Activated CD4-positive, alpha-beta T cell treated with anti-CD3 and anti-CD28 coated beads for 4 hours (primary cell): ENCODE measurements at regions not wholly inside any gene's neighbourhood (a gene's known extent, or its start where the extent isn't known, plus 50 kb on each side); places are given as distances from the start of the nearest gene placed in this dataset.

Experiments
- DNase-seq, 2 donors: peaks; one replicate each; pipeline ENCODE4 v3.0.0-alpha.2; 2020

DNA sequence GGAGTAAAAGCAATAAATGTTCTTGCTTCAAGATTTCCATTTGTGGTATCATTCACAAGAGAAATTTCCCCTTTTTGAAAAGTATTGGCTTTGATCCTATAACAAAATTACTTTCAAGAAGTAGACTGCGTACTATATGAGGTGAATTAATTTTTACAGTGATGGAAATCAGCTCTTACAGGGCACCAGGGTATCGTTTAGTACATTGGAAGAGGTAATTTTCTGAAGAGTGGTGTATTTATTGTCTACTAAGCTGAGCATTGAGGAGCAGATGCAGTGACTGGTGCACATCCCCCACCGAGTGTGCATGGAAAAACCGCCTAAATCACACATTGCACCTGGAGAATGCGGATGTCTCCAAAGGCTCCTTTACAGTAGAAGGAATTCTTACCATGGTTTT lies 209.5 kb downstream of the SAMD5 start:
- no peak for DNase-seq

DNA sequence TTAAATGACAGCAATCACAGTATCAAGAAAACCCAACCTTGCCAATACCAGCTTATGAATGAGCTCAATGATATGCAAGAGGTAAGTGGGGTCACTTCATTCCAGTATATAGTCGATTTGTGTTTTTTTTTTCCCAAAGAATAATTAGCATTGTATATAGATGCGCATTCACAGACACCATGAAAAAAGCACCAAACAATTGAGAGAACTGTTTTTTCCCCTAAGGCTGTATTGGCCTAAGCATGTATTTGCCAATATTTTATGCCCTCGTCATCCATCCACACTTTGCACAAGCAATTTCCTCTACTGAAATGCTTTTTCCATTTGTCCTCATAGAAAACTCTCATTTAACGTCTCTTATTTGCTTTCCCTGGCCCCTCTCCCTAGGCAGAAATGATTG lies 213.7 kb downstream of the SAMD5 start:
- no peak for DNase-seq

DNA sequence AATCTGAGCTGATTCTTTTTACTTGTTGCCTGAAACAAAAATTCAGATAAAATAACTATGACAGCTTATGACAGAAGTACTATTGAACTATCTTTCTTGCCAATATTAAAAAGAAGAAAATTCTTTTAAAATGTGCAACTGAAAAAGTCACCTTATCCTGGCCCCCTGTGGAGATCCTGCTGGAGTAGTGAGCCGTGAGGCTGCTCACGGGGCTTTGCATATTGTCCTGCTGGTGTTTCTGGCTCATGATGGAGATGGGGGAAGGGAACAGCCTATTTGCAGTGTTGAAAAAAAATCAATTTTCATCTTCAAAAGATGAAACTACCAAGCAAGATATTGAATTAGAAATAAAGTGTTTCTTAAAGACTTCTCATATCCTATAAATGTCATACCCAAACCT lies 216.0 kb downstream of the SAMD5 start:
- DNase-seq: no peak

DNA sequence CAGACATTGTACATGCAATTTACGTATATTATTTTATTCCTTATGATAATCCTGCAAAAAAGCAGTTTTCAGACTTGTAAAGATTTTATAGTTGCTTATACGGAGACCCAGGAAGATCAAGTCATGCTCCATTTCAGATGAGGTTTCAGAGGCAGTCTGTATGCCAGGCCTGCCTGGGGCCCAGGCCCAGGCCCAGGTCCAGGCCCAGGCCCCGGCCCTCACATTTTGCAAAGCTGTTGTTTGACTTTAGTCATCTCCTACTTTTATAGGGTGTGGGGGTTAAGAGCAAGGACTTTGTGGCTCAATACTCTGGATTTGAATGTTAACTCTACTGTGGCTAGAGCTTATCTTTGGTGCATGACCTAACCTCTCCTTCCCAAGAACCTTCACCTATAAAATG lies 217.9 kb downstream of the SAMD5 start:
- DNase-seq: no peak

DNA sequence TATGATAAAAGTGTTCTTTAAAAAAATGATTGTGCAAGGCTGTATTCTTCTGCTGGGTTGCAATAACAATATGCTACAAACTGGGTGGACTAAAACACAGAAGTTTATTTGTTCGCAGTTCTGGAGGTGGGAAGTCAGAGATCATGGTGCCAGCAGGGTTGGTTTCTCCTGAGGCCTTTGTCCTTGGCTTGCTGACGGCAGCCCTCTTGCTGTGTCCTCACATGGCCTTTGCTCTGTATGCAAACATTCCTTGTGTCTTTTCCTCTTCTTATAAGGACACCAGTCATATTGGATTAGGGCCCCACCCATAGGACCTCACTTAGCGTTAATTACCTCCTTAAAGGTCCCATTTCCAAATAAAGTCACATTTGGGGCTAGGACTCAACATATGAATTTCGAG lies 220.4 kb downstream of the SAMD5 start:
- DNase-seq: no peak

DNA sequence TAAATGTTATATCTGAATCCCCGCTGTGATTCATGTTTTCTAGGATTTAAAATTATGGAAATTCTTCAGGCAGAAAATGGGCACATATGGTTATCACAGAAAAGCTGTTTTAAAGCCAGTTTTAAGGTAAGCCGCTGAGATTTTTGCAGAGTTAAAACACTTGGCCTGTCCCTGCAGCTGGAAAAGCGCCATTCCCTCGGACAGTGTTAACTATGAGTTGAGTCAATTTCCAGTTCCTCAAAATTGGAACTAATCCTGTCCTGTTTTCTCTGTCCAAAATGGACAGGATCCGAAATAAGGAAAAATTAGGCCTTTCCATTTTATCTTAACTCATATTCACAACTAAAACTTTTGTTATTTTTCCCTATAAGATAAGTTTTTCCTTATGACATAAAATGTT lies 225.2 kb downstream of the SAMD5 start:
- DNase-seq: no peak

DNA sequence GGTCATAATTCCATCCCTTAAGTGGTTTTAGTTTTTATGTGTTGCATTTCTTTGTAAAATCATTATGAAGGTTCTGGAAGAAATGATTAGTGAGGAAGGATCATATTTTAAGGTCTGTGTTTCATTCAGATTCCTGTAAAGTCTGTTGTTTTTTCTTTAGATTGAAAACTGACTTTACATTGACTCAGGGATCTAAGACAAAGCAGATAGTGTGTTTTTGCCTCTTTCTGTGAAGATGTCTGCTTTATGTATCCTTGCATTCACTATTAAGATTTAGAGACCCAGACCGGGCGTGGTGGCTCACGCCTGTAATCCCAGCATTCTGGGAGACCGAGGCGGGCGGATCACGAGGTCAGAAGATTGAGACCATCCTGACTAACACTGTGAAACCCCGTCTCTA lies 225.7 kb downstream of the SAMD5 start:
- no peak for DNase-seq

DNA sequence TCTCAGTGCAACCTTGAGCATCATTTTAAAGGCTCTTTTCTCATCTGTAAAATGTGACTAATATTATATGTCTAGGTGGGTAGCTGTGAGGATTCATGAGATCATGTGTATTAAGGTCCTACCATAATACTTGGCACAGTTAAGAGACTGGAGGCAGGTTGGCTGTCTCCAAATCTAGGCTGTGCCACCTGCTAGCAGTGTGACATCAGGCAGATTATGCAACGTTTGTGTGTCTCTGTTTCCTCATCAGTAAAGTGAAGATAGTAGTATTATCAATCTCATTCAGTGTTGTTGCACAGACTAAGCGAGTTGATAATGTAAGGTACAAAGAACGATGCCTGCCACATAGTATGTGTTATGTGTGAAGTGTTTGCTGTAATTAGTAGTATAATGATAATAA lies 227.4 kb downstream of the SAMD5 start:
- DNase-seq: no peak

DNA sequence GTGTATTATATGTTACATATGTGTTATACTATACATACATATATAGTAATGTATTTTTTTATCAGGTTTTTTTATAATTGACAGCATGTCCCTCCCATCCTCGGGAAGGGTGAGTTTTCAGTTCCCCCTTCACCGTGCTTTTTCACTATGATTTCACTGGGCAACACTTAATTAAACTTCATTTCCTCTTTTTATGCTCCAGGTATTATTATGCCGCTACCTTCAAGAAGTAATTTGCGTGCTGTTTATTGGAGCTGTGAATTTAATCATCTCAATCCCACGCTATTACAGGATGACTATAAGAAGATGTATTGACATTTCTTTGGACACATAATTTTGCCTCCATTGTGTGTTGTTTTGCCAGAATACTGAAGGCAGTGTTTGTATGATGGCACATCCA lies 228.6 kb downstream of the SAMD5 start:
- no peak for DNase-seq

DNA sequence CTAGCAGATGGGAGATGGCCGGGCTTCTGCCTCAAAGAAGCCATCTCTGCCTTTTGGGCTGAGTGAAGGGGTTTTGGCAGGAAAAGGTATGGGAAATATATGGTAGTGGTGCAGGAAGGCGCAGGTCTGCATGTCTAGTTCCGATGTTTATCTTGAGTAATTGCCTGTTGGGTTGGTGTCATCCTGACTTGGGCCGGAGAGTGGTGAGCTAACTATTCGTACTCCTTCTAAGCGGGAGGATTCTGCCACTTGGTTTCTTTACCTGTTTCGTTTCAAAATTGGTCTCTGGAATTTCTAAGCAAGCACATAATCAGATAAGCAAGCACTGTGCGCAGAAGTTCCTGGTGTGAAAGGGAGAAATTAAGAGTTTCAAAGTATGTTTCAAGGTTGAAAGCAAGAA lies 229.6 kb downstream of the SAMD5 start:
- DNase-seq: no peak

DNA sequence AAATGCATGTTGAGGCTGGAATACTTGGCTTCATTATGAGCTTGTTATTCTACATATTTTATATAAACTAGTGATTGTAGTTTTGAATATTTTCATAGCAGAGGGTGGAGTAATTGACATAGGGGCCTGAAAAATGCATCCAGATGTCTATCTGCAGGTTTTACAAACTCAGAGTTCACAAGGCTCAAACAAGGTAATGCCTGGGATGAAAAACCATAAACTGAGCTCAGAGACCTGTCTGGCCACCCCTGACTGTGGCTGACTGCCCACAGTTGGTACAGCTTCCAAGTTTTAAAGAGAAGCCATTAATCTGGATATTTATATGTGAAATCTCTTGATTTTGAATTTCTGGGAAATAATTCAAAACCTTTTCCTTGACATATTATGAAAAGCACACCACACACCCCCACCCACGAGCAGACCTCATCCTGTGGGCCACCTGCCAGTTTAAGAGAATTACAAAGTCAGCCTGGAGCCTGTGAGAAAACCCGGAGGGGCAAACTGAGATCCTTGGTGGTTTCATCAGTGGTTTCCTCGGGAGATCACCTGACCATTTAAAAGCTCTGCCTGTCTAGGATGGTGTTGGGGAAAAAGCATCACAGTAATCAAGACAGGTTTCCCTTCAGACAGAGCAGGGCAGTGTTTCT lies 230.1 kb downstream of the SAMD5 start:
- DNase-seq: no peak

DNA sequence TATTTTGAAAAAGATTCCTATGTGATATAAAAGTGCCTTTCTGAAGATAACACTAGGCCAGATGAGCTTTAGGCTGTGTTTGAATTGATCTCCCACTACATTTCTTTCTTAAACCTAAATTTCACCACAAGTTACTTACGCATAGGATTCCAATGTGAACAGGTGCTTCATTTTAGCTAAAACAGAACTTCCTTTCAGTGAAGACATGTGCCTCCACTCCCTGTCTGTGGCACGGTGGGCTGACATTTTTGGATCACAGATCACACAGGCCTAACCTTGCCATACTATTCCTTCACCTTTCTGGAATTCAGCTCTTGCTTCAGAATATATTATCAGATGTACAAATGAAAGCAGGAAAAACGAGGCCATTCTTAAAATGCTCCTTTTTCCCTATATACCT lies 231.8 kb downstream of the SAMD5 start:
- no peak for DNase-seq

DNA sequence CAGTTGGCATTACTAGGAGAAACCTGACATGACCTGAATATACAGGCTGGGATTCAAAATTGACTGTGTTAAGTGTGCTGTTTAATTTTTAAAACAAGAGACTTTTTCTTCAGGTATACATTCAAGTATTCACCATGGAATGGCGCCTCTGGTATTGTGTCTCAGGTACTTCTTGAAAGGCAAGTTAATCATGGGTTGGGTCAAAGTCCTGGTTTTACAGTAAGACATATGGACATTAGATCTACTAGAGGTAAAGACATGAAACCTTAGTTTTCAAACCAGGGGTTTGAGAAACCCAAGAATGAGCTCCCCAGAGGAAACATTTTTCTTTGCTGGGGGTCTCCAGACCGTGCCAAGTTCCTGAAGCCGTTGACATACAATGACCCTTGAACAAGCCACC lies 232.4 kb downstream of the SAMD5 start:
- no peak for DNase-seq

DNA sequence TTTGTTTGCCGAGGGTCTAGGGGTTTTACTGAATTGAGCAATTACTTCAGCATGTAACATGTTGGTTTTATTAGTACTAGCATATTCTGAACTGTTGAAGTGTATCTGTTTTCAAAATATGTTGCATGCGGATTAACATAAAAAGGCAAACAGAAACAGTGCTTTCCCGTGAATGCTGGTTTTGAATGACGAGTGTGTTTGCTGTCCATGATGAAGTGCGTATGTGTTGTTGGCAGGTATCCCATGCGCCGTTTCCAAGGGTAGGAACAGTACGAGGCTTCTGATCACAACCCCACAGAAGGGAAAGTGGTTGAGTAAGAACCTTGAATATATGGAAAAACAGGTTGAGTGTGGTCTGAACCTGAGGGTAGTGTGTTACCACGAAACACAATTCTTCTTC lies 232.9 kb downstream of the SAMD5 start:
- DNase-seq: no peak

DNA sequence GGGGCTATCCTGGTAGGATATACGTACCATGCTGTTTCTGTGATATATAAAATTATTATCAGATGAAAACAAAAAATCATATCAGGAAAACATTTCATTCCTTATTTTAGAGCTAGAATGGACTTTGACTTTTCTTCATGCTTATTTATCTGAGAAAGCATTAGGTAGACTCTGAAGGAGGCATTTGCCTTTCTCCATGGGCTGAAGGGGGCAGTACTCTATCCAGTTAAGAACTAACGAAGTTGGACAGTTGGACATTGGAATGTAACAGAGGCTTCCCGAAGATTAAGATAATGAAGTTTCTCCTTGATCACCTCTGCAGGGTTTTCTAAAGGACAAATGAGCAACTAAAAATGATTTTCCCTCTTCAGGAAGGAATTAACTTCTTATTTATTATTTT lies 233.9 kb downstream of the SAMD5 start:
- no peak for DNase-seq

DNA sequence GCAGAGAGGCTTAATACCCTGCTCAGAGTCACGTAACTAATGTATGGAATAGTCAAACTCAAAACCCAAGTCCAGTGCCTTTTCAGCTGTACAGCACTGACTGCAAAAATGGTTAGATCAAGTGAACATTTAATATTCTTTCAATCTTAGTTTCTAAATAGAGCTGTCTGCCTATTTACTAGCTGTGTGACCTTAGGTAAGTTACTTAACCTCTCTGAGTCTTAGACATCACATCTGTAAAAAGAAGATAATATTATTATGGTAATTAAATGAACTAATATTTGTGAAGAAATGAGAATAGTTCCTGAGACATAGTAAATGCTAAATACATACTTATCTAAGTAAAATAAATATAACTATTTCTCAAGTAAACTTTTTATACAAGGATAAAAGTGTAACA lies 235.5 kb downstream of the SAMD5 start:
- DNase-seq: no peak

DNA sequence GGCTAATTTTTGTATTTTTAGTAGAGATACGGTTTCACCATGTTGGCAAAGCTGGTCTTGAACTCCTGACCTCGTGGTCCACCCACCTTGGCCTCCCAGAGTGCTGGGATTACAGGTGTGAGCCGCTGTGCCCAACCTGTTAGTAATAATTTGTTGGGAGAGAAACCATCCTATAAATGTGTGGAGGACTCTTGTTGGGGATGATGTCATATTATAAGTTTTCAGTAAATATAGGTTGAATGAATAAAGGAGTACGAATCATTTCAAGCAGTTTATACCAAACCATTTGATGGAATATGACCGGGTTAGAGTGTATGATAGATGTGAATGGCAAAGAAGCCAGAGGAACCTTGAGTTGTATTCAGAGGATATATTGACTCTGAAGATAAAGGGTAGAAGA lies 240.8 kb downstream of the SAMD5 start:
- no peak for DNase-seq

DNA sequence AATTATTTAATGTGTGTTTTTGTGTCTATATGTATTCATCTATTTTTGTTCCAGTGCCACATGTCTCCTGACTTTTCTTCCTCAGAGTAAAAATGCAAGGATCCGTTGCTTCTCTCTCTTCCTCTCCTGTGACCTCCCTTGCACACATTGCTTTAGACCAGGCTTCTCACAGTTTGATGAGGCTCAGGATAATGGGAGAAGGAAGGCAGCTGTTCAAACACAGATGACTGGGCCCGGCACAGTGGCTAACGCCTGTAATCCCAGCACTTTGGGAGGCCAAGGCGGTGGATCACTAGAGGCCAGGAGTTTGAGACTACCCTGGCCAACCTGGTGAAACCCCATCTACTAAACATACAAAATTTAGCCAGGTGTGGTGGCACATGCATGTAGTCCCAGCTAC lies 241.9 kb downstream of the SAMD5 start:
- DNase-seq: no peak

DNA sequence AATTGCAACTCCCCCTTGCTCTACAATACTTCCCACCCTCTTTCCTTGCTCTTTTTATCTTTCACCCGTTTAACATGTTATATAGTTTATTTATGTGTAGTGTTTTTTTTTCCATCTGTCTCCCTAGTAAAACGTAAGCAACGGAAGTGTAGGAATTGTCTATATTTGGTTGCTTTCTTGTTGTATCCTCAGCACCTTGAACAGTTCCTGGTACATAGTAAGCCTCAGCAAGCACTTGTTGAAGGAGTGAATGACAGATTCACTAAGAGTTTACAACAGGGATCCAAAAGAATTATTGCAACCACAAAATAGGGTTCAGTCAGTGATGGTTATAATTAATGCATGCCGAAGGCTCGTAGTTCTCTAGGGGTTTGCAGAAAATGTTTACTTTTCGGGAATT lies 242.7 kb downstream of the SAMD5 start:
- DNase-seq: no peak

DNA sequence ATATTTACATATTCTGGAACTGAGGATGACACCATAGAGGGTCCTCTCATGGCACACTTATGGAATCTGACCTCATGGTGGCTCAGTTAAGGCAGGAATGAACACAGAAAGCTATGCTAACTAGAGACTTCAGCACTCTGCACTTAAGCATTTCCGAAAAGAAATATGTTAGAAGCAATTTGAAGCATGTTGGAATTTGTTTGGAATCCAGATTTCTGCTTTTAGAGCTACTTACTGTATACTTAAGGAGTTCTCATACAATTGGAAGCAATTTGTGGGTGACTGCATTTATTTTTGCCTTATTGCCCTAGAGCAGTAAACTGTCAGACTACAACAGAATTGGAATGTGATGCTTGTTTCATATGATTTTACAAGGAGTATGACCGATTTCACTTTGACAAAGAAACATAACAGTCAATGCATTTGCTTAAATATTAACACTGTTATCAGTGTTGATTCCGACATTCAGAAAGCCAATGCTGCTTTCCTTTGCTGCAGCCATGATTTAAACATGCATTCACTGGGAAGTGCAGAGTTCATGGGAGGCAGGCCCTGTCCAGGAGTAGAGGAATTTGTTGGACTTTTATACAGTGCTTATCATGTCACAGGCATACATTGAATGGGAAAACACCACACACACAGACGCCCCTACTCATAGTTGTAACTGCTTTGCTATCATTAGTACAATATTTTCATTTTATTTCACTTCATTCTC lies 244.4 kb downstream of the SAMD5 start:
- DNase-seq: no peak

DNA sequence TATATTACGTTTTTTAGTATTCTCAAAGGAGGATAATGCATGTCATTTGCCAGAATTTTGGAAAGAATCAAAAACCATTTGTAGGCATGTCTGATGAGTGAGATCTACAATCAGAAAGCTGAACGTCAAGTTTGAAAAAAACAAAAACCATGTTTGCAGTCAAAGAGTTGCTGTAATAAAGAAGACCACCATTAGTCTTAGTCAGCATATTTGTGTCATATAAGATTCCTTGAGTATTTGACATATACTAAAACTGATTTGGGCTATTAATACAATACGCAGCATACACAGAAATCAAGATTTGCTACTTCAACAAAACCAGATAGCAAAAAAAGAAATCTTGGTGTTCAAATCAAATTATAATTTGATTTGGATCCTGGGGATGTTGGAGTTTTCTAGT lies 247.5 kb downstream of the SAMD5 start:
- no peak for DNase-seq

DNA sequence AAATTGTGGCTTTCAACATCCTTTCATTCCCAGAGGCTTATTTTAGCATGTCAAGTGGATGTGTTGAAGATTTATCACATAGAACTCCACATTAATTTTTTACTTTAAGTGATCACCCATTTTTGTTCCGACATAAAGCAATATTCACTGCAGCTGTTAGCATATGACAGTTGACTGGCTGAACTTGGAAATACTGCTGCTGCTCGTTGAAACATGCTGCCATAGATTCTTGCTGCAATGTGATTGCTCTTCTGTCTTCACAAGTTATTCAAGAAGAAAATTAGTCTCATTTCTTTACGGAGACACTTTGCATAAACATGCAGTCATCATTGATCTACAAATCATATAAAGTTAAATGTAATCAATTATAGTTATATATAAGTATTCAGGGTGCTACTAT lies 248.4 kb downstream of the SAMD5 start:
- DNase-seq: no peak

DNA sequence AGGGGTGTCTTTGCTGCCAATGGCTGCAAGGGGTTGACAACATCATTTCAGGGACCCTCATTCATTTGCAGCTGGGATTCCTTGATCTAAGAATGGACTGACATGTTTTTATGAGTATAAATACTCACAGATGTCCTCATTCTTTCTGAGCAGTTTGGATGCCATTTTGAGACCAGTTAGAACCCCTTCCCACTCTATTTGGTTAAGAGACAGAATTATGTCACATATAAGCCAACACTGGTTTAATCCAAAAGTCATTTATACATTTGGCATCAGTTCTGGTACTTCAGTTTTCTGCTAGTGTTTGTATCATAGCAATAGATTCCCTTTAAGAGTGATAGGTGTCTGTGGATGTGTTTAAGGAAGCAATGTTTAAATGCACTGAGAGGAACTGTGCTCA lies 248.8 kb downstream of the SAMD5 start:
- DNase-seq: no peak

DNA sequence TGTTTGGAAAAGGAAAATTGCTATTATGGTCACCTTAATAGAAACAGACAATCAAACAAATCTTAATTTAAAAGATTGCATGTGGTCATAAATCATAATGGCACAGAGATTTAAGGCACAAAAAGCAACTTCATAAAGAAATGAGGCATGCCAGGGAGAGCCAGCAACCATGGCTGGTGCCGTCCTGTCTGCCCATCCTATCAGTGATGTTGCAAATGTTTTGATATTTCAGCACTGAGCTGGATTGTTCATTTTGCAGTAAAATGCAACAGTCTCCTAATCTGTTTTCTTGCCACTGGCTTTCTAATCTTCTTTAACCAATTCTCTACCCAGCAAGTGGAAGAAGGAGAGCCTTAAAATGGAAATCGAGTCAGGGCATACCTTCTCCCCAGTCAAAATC lies 249.8 kb downstream of the SAMD5 start:
- DNase-seq: no peak

DNA sequence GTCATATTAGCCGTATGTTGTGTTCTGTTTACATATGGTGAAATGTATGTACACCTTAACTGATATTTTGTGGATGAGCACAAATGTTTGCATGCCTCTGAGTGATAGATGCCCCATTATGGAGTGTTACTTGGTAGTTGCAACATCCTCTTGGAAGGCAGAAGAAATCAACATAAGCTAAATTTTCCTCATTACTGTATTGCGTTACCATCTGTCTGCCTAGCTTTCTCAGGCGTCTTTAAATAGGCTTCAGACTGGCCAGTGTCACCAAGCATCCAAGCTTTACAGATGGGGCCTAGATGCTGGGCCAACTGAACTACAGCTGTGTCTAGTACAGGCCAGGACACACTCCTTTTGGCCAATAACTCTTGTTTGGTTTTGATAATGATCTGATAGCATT lies 250.6 kb downstream of the SAMD5 start:
- DNase-seq: no peak
